AG09319 (cell line): ENCODE measurements at regions not wholly inside any gene's neighbourhood (a gene's known extent, or its start where the extent isn't known, plus 50 kb on each side); places are given as distances from the start of the nearest gene placed in this dataset.
"Not testable (repeated sequence)": the region's sequence is repeated elsewhere in the genome, so short reads cannot be mapped to it uniquely, and the experiment has no call there.

Experiments
- DNase-seq: peaks from one replicate; pipeline ENCODE4 v3.0.0-alpha.2; 2010; ENCODE audit warnings: low read depth; ENCODE audit errors: extremely low read depth
- TF ChIP-seq, protein P1 (sequence below): IDR thresholded peaks from 2 replicates; pipeline ENCODE4 v1.5.1; 2011; ENCODE audit warnings: low read depth, mild to moderate bottlenecking, inconsistent platforms, low read length, moderate library complexity

DNA sequence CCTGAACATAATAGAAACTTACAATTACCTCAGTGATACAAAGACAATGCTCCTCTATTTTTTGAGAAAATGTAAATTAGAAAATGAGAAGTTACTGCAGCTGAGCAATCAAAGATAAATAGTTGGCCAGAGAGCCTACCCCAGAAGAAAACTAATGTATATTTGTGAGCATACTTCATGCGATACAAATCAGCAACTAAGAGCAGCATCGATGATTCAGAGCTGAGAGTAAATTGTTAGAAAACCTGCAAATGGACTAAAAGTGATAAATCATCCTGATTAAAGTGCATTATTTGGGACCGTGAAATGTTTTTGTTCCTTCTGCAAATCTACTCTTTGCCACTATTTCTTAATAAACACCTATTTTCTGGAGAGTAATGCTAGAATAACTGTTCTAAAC, 285.7 kb downstream of the PPP1R3A start:
- DNase-seq, result no peak
- TF ChIP-seq, protein P1, sequence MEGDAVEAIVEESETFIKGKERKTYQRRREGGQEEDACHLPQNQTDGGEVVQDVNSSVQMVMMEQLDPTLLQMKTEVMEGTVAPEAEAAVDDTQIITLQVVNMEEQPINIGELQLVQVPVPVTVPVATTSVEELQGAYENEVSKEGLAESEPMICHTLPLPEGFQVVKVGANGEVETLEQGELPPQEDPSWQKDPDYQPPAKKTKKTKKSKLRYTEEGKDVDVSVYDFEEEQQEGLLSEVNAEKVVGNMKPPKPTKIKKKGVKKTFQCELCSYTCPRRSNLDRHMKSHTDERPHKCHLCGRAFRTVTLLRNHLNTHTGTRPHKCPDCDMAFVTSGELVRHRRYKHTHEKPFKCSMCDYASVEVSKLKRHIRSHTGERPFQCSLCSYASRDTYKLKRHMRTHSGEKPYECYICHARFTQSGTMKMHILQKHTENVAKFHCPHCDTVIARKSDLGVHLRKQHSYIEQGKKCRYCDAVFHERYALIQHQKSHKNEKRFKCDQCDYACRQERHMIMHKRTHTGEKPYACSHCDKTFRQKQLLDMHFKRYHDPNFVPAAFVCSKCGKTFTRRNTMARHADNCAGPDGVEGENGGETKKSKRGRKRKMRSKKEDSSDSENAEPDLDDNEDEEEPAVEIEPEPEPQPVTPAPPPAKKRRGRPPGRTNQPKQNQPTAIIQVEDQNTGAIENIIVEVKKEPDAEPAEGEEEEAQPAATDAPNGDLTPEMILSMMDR, result no peak

DNA sequence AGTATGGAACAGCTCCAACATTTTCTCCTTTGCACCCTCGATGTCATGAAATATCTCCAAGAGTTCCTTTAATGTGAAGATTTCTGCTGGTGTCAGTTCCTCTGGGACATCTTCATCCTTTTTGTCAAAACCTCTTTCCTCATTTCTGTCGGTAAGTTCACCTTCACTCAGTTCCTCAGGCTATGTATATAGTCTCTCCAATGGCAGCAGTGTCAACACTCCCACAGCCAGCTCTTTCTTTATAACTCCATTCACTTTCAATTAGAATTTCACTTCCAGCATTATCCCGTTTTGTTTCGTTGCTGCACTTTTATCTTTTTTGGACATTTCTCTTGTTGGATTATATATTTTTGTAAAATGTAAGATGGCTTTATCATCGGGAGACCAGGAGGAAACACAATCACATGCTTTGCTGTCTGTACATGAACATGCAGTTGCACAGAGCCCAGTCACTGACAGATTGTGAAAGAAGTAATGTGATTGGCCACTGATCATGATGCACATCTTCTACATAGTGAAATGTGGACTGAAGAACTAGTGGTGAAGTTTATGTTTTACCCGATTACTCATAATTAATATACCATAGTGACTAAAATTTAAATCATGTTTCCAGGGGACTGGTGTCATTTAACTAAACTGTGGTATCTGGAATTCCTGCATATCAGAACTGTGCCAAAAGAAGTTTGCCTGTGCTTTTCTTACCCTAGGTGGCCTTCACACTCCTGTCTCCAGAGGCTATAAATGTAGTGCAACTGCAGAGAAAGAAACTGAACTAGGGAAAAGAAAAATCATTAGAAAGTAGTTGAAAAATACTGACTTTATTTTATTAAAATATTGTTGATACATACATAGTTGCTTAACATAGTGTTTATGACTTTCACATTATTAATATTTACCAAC, 289.6 kb downstream of the PPP1R3A start:
- TF ChIP-seq, protein P1, result no peak
- DNase-seq, result no peak

DNA sequence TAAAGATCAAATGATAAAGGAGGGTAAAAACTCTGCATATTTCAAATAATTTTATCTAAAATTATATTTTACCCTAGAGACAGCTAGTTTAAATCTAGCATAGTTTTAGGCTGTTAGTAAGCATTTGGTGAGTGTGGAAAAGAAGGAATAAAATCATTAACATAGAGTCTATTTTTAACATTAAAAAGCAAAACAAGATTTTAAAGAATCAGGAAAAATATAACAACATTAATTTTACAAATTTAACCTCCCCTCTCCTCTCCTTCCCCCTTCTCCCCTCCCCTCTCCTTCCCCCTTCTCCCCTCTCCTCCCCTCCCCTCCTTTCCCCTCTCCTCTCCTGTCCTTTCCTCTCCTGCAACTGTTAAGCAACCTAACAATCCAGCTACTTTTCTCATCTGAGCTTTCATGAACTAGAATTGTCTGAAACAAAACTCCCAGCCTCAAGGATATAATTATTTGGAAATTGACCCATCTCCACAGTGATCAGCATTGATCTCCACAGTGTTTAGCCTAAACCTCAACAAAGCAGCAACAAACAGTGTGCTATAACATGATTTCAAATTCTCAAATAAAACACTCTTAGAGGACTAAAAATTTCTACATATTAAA, 293.2 kb downstream of the PPP1R3A start:
- DNase-seq, result no peak
- TF ChIP-seq, protein P1, result no peak

DNA sequence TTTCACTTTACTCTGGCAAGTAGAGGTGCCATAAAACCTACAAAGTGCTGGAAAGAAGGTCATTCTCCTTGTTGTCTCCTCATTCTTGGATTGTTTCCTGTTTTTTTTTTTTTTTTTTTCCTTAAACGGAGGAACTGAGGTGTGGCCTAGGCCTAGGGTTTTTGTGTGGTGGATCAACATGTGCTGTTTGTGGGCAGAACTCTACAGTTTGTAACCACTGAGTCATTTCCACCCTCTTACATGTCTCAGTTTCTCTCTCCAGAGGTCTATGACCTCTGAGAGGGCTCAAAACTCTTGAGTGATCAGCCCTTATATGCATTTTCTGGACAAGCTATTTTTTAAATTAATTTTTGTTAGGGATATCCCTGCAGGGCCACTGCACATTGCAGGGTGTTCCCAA, 296.0 kb downstream of the PPP1R3A start:
- no peak for DNase-seq
- TF ChIP-seq, protein P1, result no peak

DNA sequence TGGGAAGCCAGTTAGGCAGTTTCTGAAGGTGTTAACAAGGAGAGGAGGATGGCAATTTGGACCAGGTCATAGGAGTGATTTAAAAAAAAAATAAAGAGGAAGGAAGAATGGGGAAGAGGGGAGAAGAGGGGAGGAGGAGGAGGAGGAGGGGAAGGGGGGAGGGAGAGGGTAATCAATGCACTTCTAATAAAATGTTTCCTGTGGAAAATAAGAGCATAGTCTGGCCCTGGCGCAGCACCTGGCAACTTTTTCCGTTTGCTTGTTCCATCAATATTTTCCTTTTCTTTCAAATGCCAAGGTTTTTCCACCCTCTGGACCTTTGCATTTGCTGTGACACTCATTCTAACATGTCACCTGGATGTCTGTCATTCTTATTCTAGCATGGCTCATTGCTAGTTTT, 308.2 kb downstream of the PPP1R3A start:
- no peak for DNase-seq
- TF ChIP-seq, protein P1, result no peak

DNA sequence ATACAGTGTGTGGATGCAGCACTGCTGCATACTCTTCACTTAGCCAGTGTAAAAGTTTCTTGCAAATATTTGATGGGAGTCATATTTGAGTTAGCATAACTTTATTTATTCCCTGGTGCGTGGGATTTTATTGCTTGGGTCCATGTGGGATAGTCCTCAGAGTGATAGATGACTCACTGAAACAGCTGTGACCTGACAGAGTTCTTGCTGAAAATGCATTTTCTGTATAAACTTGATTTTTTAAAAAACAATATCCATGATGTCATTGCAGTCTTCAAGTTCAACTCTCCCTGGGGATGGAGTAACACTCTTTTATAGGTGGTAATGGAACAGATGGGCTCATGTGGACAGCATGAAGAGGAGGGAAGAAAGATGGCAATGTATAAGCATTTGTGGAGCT, 310.0 kb downstream of the PPP1R3A start:
- no peak for DNase-seq
- TF ChIP-seq, protein P1, result no peak

DNA sequence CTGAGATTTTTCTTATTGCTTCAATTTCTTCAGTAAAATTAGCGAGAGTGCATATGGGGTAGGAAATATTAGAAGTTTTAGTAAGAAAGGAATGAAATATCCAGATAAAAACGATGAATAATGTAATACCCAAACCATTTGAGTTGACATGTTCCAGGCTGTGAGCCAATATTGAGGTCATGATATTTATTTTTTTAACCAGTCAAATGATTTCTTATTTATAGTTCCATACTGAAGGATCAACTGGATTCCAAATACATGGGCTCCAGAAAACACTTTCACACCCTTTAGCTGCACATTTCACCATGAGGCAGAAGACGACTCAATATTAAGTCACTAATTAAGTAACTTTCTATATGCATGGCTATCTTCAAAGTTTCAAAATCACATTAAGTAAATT, 312.5 kb downstream of the PPP1R3A start:
- no peak for DNase-seq
- TF ChIP-seq, protein P1, result no peak

DNA sequence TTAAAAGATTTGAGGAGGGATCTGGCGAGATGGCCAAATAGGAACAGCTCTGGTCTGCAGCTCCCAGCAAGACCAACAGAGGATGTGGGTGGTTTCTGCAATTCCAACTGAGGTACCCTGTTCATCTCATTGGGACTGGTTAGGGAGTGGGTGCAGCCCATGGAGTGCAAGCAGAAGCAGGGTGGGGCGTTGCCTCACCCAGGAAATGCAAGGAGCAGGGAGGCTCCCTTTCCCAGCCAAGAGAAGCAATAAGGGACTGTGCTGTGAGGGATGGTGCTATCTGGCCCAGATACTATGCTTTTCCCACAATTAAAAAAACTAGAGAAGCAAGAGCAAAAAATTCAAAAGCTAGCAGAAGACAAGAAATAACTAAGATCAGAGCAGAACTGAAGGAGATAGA, 318.4 kb downstream of the PPP1R3A start:
- DNase-seq, result not testable (repeated sequence)

DNA sequence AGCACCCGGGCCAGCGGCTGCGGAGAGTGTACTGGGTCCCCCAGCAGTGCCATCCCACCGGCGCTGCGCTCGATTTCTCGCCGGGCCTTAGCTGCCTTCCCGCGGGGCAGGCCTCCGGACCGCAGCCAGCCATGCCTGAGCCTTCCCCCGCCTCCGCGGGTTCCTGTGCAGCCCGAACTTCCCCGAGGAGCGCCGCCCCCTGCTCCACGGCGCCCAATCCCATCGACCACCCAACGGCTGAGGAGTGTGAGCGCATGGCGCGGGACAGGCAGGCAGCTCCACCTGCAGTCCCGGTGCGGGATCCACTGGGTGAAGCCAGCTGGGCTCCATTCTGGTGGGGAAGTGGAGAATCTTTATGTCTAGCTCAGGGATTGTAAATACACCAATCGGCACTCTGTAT, 325.4 kb downstream of the PPP1R3A start:
- not testable (repeated sequence) for DNase-seq

DNA sequence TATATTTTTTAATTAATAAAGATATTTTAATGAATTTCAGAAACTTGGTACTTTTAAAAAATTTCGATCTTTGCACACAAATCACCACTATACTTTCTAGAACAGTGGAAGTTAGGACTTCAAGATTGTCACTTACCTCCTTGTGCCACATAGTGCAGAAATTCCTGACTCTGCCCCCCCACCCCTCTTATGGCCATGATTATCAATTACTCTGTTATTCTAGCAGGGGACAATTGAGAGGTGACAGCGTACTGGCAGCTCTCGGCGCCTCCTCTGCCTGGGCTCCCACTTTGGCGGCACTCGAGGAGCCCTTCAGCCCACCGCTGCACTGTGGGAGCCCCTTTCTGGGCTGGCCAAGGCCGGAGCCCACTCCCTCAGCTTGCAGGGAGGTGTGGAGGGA, 325.9 kb downstream of the PPP1R3A start:
- DNase-seq, result not testable (repeated sequence)
